ENCODE measurements at regions not wholly inside any gene's neighbourhood (a gene's known extent, or its start where the extent isn't known, plus 50 kb on each side); places are given as distances from the start of the nearest gene placed in this dataset.

DNA sequence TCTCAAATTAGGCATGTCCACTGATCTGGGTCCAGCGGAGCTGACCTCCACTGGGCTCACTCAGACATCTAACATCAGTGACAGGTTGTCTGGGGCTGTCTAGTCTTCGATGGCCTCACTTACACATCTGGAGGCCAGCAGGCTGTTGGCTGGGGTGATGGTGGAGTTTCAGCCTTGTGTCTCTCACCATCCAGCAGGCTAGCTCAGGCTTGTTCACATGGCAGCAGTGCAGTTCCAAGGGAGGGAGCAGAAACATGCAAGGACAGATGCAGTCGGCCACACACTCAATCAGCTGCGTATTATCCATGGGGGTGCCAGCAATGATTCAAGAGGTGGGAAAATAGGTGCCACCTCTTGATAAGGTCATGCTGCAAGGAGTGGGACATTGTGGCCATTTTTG, 292.5 kb downstream of the SHQ1 start:
- TF ChIP-seq EP300 (IDR thresholded peaks at IDR 0.05; ENCODE audit: borderline replicate concordance in 1 of 2, low read depth in 1 of 2, low read length in 1 of 2) (no peak), POLR2AphosphoS5 (IDR thresholded peaks at IDR 0.05; ENCODE audit: low read depth, low read length) (no peak), SIN3A (IDR thresholded peaks at IDR 0.05; ENCODE audit: borderline replicate concordance, low read depth, low read length) (no peak), EZH2phosphoT487 (IDR thresholded peaks at IDR 0.05; ENCODE audit: borderline replicate concordance, low read depth) (no peak), TAF1 (IDR thresholded peaks at IDR 0.05; ENCODE audit: borderline replicate concordance, low read depth, low read length) (no peak), ELF1 (IDR thresholded peaks at IDR 0.05) (no peak), RAD21 (IDR thresholded peaks at IDR 0.05; ENCODE audit: low read length) (no peak), FOXJ3 (CRISPR knock-in tag; IDR thresholded peaks at IDR 0.05) (no peak)
- TF ChIP-seq, protein P1, sequence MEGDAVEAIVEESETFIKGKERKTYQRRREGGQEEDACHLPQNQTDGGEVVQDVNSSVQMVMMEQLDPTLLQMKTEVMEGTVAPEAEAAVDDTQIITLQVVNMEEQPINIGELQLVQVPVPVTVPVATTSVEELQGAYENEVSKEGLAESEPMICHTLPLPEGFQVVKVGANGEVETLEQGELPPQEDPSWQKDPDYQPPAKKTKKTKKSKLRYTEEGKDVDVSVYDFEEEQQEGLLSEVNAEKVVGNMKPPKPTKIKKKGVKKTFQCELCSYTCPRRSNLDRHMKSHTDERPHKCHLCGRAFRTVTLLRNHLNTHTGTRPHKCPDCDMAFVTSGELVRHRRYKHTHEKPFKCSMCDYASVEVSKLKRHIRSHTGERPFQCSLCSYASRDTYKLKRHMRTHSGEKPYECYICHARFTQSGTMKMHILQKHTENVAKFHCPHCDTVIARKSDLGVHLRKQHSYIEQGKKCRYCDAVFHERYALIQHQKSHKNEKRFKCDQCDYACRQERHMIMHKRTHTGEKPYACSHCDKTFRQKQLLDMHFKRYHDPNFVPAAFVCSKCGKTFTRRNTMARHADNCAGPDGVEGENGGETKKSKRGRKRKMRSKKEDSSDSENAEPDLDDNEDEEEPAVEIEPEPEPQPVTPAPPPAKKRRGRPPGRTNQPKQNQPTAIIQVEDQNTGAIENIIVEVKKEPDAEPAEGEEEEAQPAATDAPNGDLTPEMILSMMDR (IDR thresholded peaks at IDR 0.05), result no peak
